ENCODE measurements at regions not wholly inside any gene's neighbourhood (a gene's known extent, or its start where the extent isn't known, plus 50 kb on each side); places are given as distances from the start of the nearest gene placed in this dataset.

- ChIA-PET POLR2A (no interaction called here), CTCF (no interaction called here)
- TF ChIP-seq, protein P1, sequence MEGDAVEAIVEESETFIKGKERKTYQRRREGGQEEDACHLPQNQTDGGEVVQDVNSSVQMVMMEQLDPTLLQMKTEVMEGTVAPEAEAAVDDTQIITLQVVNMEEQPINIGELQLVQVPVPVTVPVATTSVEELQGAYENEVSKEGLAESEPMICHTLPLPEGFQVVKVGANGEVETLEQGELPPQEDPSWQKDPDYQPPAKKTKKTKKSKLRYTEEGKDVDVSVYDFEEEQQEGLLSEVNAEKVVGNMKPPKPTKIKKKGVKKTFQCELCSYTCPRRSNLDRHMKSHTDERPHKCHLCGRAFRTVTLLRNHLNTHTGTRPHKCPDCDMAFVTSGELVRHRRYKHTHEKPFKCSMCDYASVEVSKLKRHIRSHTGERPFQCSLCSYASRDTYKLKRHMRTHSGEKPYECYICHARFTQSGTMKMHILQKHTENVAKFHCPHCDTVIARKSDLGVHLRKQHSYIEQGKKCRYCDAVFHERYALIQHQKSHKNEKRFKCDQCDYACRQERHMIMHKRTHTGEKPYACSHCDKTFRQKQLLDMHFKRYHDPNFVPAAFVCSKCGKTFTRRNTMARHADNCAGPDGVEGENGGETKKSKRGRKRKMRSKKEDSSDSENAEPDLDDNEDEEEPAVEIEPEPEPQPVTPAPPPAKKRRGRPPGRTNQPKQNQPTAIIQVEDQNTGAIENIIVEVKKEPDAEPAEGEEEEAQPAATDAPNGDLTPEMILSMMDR (IDR thresholded peaks at IDR 0.05; ENCODE audit: control extremely low read depth, extremely low read depth, low read depth, missing control alignments), result no peak
- DNase-seq (ENCODE audit: extremely low spot score), result no peak
Measured at GRCh38 chr3:30421266-30421665, 185.1 kb upstream of the TGFBR2 start.

GRCh38 chr3:30426293-30426993 is 180.0 kb upstream of the TGFBR2 start:
- POLR2A ChIA-PET, result no interaction called here
- TF ChIP-seq, protein P1 (IDR thresholded peaks at IDR 0.05; ENCODE audit: control extremely low read depth, extremely low read depth, low read depth, missing control alignments), result no peak
- CTCF ChIA-PET, result interaction anchor here (1.3 to 1.6 kb wide), 2 partner anchors 8 to 11 kb away, joined by 3 to 4 read pairs; no protein-coding TSS in a partner anchor
- DNase-seq (ENCODE audit: extremely low spot score), result no peak

DNA sequence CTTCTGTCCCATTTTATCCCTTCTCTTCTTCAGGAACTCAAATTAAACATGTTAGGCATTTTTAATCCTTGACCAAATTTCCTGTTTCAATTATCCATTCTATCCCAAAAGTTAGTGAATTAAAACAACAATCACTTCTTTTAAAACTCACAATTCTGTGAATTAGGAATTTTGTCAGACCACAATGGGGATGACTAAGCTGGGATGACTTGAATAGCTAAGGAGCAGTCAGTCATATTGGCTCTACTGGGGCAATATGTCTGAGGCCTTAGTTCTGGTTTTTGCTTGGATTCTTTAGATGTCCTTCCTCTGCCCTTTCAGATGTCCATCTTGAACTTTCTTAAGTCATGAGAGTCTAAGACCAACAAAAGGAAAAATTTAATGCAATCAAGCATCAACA is 178.2 kb upstream of the TGFBR2 start:
- TF ChIP-seq, protein P1 (IDR thresholded peaks at IDR 0.05; ENCODE audit: control extremely low read depth, extremely low read depth, low read depth, missing control alignments), result no peak
- CTCF ChIA-PET, result no interaction called here
- POLR2A ChIA-PET, result no interaction called here
- DNase-seq (ENCODE audit: extremely low spot score), result no peak

DNA sequence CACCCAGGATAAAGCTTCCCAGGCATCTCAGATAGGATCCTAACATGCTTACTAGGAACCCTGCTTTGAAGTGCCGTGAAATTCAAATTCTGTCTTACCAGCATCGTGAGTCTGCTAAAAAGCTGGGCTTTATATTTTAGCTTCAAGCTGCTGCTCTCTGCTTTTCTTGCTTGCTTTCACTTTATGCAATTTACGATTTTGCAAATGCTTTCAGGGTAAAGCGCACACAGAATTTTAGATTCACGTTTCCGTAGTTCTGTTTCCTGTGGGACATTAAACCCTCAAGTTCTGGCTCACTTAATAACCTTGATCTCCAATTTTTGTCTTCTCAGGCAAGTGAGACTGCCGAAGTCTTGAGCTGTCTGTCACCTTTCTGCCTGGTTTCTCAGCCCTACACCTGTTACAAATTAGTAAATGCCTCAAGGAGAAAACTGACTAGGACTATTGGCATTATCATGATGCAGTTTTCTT is 170.5 kb upstream of the TGFBR2 start:
- DNase-seq (ENCODE audit: extremely low spot score), result no peak
- CTCF ChIA-PET, result interaction anchor here (1.8 kb wide), 1 partner anchor 18 kb away, joined by 6 read pairs; no protein-coding TSS in a partner anchor
- POLR2A ChIA-PET, result no interaction called here
- TF ChIP-seq, protein P1 (IDR thresholded peaks at IDR 0.05; ENCODE audit: control extremely low read depth, extremely low read depth, low read depth, missing control alignments), result no peak

GRCh38 chr3:30437171-30437601 is 169.2 kb upstream of the TGFBR2 start:
- TF ChIP-seq, protein P1 (IDR thresholded peaks at IDR 0.05; ENCODE audit: control extremely low read depth, extremely low read depth, low read depth, missing control alignments), result no peak
- POLR2A ChIA-PET, result no interaction called here
- DNase-seq (ENCODE audit: extremely low spot score), result no peak
- CTCF ChIA-PET, result interaction anchor here (0.6 kb wide), 1 partner anchor 11 kb away, joined by 3 read pairs; no protein-coding TSS in a partner anchor

- no peak for DNase-seq (ENCODE audit: extremely low spot score)
- TF ChIP-seq, protein P1 (IDR thresholded peaks at IDR 0.05; ENCODE audit: control extremely low read depth, extremely low read depth, low read depth, missing control alignments), result no peak
- CTCF ChIA-PET, result no interaction called here
- POLR2A ChIA-PET, result no interaction called here
Measured at GRCh38 chr3:30438126-30438525, 168.3 kb upstream of the TGFBR2 start.

Data from GM10248 (cell line).